Cardiac muscle cell (in vitro differentiated cells and primary cell): ENCODE measurements at regions not wholly inside any gene's neighbourhood (a gene's known extent, or its start where the extent isn't known, plus 50 kb on each side); places are given as distances from the start of the nearest gene placed in this dataset.
"Not testable (repeated sequence)": the region's sequence is repeated elsewhere in the genome, so short reads cannot be mapped to it uniquely, and the experiment has no call there.

Experiments used
- DNase-seq, 2 donors: peaks; one replicate each; pipeline versions ENCODE4 v3.0.0 to v3.0.0-alpha.2; 2010 to 2017; ENCODE audit warnings: low read depth in 1 of 2, low spot score in 1 of 2
- H3K27ac ChIP-seq: fragments of 200-600 bp; sonication (generic); 2 replicates; pipeline ENCODE4 v1.5.1; 2016
- H3K27me3 ChIP-seq: fragments of 200-600 bp; sonication (generic); 2 replicates; pipeline ENCODE4 v1.6.0; 2016; ENCODE audit warnings: control low read depth
- H3K36me3 ChIP-seq: fragments of 200-600 bp; sonication (generic); 2 replicates; pipeline ENCODE4 v1.5.1; 2016; ENCODE audit warnings: control low read depth
- H3K4me1 ChIP-seq: fragments of 200-600 bp; sonication (generic); 2 replicates; pipeline ENCODE4 v1.8.1; 2017; ENCODE audit warnings: low read depth, mild to moderate bottlenecking, mixed run types
- H3K4me3 ChIP-seq: fragments of 200-600 bp; sonication (generic); 2 replicates; pipeline ENCODE4 v1.5.1; 2016; ENCODE audit warnings: mild to moderate bottlenecking
- H3K9me3 ChIP-seq: fragments of 200-600 bp; sonication (generic); 2 replicates; pipeline ENCODE4 v1.5.1; 2017; ENCODE audit warnings: low read depth, mild to moderate bottlenecking, control low read depth
- TF ChIP-seq, protein P1 (sequence below): IDR thresholded peaks from 2 replicates; pipeline ENCODE4 v1.5.1; 2012; ENCODE audit warnings: low read depth, mild to moderate bottlenecking, low read length

GRCh38 chr18:1658908-1659566 is 754.4 kb downstream of the ADCYAP1 start:
- H3K36me3 ChIP-seq = no peaks in the 10 kb centered on the region
- H3K27me3 ChIP-seq = peaks cover 9% of the 10 kb centered on the region
- no peaks in the 10 kb centered on the region for H3K9me3 ChIP-seq
- no peak overlapping the region for H3K27ac ChIP-seq
- no peak for DNase-seq
- no peak overlapping the region for H3K4me3 ChIP-seq
- TF ChIP-seq, protein P1, sequence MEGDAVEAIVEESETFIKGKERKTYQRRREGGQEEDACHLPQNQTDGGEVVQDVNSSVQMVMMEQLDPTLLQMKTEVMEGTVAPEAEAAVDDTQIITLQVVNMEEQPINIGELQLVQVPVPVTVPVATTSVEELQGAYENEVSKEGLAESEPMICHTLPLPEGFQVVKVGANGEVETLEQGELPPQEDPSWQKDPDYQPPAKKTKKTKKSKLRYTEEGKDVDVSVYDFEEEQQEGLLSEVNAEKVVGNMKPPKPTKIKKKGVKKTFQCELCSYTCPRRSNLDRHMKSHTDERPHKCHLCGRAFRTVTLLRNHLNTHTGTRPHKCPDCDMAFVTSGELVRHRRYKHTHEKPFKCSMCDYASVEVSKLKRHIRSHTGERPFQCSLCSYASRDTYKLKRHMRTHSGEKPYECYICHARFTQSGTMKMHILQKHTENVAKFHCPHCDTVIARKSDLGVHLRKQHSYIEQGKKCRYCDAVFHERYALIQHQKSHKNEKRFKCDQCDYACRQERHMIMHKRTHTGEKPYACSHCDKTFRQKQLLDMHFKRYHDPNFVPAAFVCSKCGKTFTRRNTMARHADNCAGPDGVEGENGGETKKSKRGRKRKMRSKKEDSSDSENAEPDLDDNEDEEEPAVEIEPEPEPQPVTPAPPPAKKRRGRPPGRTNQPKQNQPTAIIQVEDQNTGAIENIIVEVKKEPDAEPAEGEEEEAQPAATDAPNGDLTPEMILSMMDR = no peak
- no peaks in the 10 kb centered on the region for H3K4me1 ChIP-seq

DNA sequence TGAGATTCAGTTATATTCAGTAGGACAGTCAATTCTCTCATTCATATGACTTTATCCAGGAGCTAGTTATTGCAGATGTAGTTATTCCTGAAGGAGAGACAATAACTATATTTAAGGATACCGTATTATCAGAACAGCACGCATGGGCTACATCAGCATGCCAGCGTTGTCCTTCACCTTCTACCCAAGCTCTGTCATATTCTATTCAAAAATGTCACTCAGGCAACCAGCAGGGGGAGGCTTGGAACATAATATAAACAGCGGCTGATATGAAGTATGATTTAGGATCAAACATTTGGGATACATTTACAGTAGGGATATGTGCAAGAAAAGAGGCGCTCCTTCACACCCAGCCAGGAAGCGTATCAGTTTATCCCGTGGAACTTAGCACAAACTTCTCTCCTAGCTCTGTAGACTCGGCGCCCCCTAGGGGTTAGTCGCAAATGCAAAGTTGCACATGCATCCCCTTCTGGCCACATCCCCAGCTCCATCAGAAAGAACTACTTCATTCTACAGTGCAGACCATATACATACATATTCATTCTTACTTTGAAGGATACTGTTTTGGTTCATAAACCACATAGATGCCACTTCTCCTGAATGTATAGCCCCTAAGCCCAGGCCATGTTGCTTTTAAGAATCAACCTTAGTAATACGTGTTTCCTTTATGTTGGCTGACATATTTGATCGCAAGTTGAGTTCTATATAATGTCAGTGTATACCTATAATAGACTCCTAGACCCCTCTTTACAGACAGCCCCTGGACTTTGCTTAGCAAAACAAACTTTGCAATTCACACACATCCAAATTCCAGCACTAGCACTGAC is 759.4 kb downstream of the ADCYAP1 start:
- Histone ChIP-seq H3K36me3 (no peaks in the 10 kb centered on the region), H3K9me3 (no peaks in the 10 kb centered on the region), H3K27ac (no peak overlapping the region), H3K4me3 (no peak overlapping the region), H3K27me3 (no peaks in the 10 kb centered on the region), H3K4me1 (peaks cover 10% of the 10 kb centered on the region)
- TF ChIP-seq, protein P1 = peak; percentile 75
- peak; percentile 45 to 74 for DNase-seq

DNA sequence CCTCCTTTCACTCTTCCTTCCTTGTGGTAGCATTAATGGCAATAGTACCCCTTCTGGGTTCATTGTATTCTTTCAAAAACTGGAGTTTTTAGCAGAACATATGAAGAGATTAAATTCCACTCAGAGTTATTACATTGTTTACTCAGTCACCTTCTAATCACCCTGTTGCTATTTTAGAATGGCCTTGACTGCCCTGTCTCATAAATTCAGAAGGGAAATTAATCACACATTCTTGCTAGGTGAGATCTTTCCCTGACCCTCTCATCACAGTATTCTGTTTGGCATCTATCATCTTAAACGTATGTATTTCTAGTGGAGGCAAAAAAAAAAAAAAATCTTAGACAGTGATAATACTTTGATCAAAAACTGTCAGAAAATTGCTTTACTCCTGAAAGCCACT is 760.4 kb downstream of the ADCYAP1 start:
- Histone ChIP-seq H3K27ac (no peak overlapping the region), H3K4me1 (peaks cover 10% of the 10 kb centered on the region), H3K27me3 (no peaks in the 10 kb centered on the region), H3K9me3 (no peaks in the 10 kb centered on the region), H3K4me3 (no peak overlapping the region), H3K36me3 (no peaks in the 10 kb centered on the region)
- TF ChIP-seq, protein P1 = no peak
- no peak for DNase-seq

- TF ChIP-seq, protein P1 = no peak
- Histone ChIP-seq H3K9me3 (no peaks in the 10 kb centered on the region), H3K27me3 (no peaks in the 10 kb centered on the region), H3K4me1 (peaks cover 10% of the 10 kb centered on the region), H3K27ac (no peak overlapping the region), H3K4me3 (no peak overlapping the region), H3K36me3 (no peaks in the 10 kb centered on the region)
- DNase-seq = peak in 1 of 2 donors; percentile 21
These were observed 763.6 kb downstream of the ADCYAP1 start for GRCh38 chr18:1668279-1668678.

GRCh38 chr18:1671710-1672109 is 767.0 kb downstream of the ADCYAP1 start:
- not testable (repeated sequence) for H3K27me3 ChIP-seq, H3K4me3 ChIP-seq, H3K9me3 ChIP-seq, H3K27ac ChIP-seq, H3K36me3 ChIP-seq, DNase-seq
- H3K4me1 ChIP-seq = peaks cover 10% of the 10 kb centered on the region

DNA sequence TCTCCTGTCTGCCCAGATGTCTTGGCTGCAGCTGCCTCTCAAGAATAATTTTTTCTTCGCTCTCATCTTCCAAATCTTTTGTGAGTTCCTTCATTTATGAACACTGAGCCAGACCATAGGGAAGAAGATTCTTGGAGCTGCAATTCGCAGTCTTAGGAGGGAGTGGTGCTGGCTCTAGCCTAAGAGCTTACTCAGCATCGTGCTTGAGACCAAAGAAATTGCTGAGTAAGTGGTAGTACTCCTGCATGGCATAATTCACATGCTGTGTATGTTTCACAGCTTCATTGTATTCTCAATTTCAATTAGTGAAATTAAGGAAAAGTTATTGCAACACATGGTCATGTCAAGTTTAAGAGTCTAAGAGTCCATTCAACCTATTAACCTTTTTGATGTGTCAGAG is 771.7 kb downstream of the ADCYAP1 start:
- Histone ChIP-seq H3K4me3 (no peak overlapping the region), H3K4me1 (no peaks in the 10 kb centered on the region), H3K36me3 (no peaks in the 10 kb centered on the region), H3K27ac (no peak overlapping the region), H3K27me3 (no peaks in the 10 kb centered on the region), H3K9me3 (no peaks in the 10 kb centered on the region)
- TF ChIP-seq, protein P1 = no peak
- no peak for DNase-seq
